Liver (tissue), 8 donors: ENCODE measurements at regions not wholly inside any gene's neighbourhood (a gene's known extent, or its start where the extent isn't known, plus 50 kb on each side); places are given as distances from the start of the nearest gene placed in this dataset.

ENCODE experiments used
- DNase-seq: peaks from one replicate; pipeline ENCODE4 v3.0.0-alpha.2; 2017; ENCODE audit warnings: low spot score
- H3K27ac ChIP-seq, 2 donors: one replicate each; pipeline ENCODE4 v1.7.0; 2013; ENCODE audit warnings: inconsistent platforms in 2 of 2, low read length in 2 of 2, control low read depth in 1 of 2, low read depth in 1 of 2, mild to moderate bottlenecking in 1 of 2
- H3K27me3 ChIP-seq, 4 donors: one replicate each; pipeline versions ENCODE4 v1.6.1 to v1.7.0; 2013; ENCODE audit warnings: low read length in 3 of 4, inconsistent platforms in 1 of 4, mild to moderate bottlenecking in 1 of 4, moderate library complexity in 1 of 4; ENCODE audit not compliant: control insufficient read depth in 4 of 4, insufficient read depth in 4 of 4
- H3K36me3 ChIP-seq, 4 donors: one replicate each; pipeline versions ENCODE4 v1.6.1 to v1.7.0; 2013; ENCODE audit warnings: low read length in 3 of 4, mild to moderate bottlenecking in 3 of 4, low read depth in 1 of 4, moderate library complexity in 1 of 4; ENCODE audit not compliant: control insufficient read depth in 4 of 4, insufficient read depth in 3 of 4
- H3K4me1 ChIP-seq, 4 donors: one replicate each; pipeline versions ENCODE4 v1.6.1 to v1.7.0; 2013; ENCODE audit warnings: low read length in 3 of 4, mild to moderate bottlenecking in 3 of 4, moderate library complexity in 1 of 4; ENCODE audit not compliant: control insufficient read depth in 4 of 4, insufficient read depth in 4 of 4
- H3K4me3 ChIP-seq, 3 donors: one replicate each; pipeline versions ENCODE4 v1.6.1 to v1.7.0; 2013; ENCODE audit warnings: low read length in 3 of 3, control low read depth in 1 of 3, low read depth in 1 of 3, mild to moderate bottlenecking in 1 of 3
- H3K9ac ChIP-seq, 2 donors: one replicate each; pipeline ENCODE4 v1.7.0; 2013; ENCODE audit warnings: low read length in 2 of 2, mild to moderate bottlenecking in 2 of 2, moderate library complexity in 2 of 2, control low read depth in 1 of 2, low read depth in 1 of 2
- H3K9me3 ChIP-seq, 4 donors: one replicate each; pipeline versions ENCODE4 v1.6.1 to v1.7.0; 2013; ENCODE audit warnings: low read length in 3 of 4; ENCODE audit not compliant: control insufficient read depth in 4 of 4
- EGR1 ChIP-seq, 2 donors: IDR thresholded peaks; 2 replicates each; pipeline ENCODE4 v1.6.1; 2016 to 2018; ENCODE audit warnings: antibody characterized with exemption in 2 of 2, low read depth in 2 of 2
- FOXA1 ChIP-seq: IDR thresholded peaks from 2 replicates; pipeline ENCODE4 v1.6.1; 2016; ENCODE audit warnings: antibody characterized with exemption
- FOXA2 ChIP-seq: IDR thresholded peaks from 2 replicates; pipeline ENCODE4 v1.6.1; 2016; ENCODE audit warnings: antibody characterized with exemption
- HNF4A ChIP-seq, 2 donors: conservative IDR thresholded peaks; 2 replicates each; pipeline ENCODE4 v1.6.1; 2016; ENCODE audit warnings: antibody characterized with exemption in 2 of 2, mild to moderate bottlenecking in 2 of 2
- HNF4G ChIP-seq: IDR thresholded peaks from 2 replicates; pipeline ENCODE4 v1.6.1; 2016; ENCODE audit warnings: antibody characterized with exemption
- RAD21 ChIP-seq, 2 donors: IDR thresholded peaks; 2 replicates each; pipeline ENCODE4 v1.6.1; 2016; ENCODE audit warnings: antibody characterized with exemption in 2 of 2, mild to moderate bottlenecking in 2 of 2
- TAF1 ChIP-seq: conservative IDR thresholded peaks from 2 replicates; pipeline ENCODE4 v1.6.1; 2016; ENCODE audit warnings: antibody characterized with exemption, mild to moderate bottlenecking
- YY1 ChIP-seq: IDR thresholded peaks from 2 replicates; pipeline ENCODE4 v1.6.1; 2016; ENCODE audit warnings: antibody characterized with exemption, mild to moderate bottlenecking
- WGBS: extraction: QIAGEN DNeasy Blood & Tissue Kit; methylation state at CpG from one replicate; pipeline ENCODE4 v1.1.7; 2013; 5-methylcytosine and 5-hydroxymethylcytosine counted together
- TF ChIP-seq, protein P1 (sequence below): IDR thresholded peaks from 2 replicates; pipeline ENCODE4 v1.6.1; 2016; ENCODE audit warnings: antibody characterized with exemption
- TF ChIP-seq, protein P2 (sequence below): fragments of 150-350 bp; IDR thresholded peaks from 2 replicates; pipeline ENCODE4 v1.5.1; 2017; ENCODE audit warnings: improper control_type of control experiment, low read depth, low read length; ENCODE audit not compliant: missing input control
- TF ChIP-seq, protein P3 (sequence below): IDR thresholded peaks from 2 replicates; pipeline ENCODE4 v1.6.1; 2016; ENCODE audit warnings: antibody characterized with exemption, mild to moderate bottlenecking
- TF ChIP-seq, protein P4 (sequence below): IDR thresholded peaks from 2 replicates; pipeline ENCODE4 v1.6.1; 2016; ENCODE audit warnings: antibody characterized with exemption
- TF ChIP-seq, protein P5 (sequence below): IDR thresholded peaks from 2 replicates; pipeline ENCODE4 v1.6.1; 2016; ENCODE audit warnings: antibody characterized with exemption
- donor health status: healthy.
- donor health status: healthy.
- donor health status: healthy.
- donor health status: healthy.
- donor health status: healthy.

DNA sequence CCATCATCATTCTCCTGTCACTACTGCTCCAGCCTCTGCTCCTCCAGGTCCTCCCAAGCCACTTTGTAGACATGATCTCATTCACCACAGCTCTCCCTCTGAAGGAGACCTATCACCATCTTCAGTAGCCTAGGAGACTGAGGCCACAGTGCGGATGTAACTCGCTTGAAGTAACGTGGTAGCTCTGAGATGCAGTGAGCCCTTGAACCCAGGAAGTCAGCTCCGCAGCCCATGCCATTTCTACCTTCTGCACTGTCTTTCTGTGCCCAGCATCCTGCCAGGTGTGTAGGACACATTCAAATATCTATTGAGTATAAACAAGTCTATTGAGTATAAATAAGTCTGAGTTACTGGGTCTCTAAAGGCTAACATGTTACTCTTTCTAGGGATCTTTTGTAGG is 164.4 kb downstream of the CDH26 start:
- no peak overlapping the region for H3K9ac ChIP-seq
- 93% methylated on average over 4 of the region's 4 CpGs for WGBS
- no peaks in the 10 kb centered on the region for H3K36me3 ChIP-seq
- no peaks in the 10 kb centered on the region for H3K9me3 ChIP-seq
- TF ChIP-seq YY1 = no peak
- no peak overlapping the region for H3K27ac ChIP-seq
- H3K27me3 ChIP-seq = no peaks in the 10 kb centered on the region
- H3K4me3 ChIP-seq = no peak overlapping the region
- peaks cover 0 to 10% (median 5%) of the 10 kb centered on the region in 4 donors for H3K4me1 ChIP-seq
- no peak for DNase-seq

DNA sequence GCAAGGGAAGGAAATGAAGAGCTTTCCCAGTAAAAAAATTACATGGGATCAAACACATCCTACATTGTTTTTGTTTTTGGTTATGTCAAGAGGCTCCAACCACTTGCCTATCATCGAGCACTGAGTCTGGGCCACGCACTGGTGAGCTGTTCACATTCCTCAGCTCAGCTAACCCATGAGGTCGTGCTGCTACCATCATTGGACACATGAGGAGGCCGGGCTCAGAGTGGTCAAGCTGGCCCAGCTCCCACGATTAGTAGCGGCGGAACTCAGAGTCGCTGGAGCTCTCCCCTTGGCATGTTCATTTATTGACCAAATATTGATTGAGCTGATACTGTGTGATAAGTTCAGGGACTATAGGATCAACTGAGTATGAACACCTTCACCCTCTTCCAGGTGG is 164.9 kb downstream of the CDH26 start:
- no peak for DNase-seq
- TF ChIP-seq YY1 = no peak
- TF ChIP-seq, protein P1, sequence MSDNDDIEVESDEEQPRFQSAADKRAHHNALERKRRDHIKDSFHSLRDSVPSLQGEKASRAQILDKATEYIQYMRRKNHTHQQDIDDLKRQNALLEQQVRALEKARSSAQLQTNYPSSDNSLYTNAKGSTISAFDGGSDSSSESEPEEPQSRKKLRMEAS = no peak
- no peak for TF ChIP-seq HNF4G
- TF ChIP-seq, protein P2, sequence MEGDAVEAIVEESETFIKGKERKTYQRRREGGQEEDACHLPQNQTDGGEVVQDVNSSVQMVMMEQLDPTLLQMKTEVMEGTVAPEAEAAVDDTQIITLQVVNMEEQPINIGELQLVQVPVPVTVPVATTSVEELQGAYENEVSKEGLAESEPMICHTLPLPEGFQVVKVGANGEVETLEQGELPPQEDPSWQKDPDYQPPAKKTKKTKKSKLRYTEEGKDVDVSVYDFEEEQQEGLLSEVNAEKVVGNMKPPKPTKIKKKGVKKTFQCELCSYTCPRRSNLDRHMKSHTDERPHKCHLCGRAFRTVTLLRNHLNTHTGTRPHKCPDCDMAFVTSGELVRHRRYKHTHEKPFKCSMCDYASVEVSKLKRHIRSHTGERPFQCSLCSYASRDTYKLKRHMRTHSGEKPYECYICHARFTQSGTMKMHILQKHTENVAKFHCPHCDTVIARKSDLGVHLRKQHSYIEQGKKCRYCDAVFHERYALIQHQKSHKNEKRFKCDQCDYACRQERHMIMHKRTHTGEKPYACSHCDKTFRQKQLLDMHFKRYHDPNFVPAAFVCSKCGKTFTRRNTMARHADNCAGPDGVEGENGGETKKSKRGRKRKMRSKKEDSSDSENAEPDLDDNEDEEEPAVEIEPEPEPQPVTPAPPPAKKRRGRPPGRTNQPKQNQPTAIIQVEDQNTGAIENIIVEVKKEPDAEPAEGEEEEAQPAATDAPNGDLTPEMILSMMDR = no peak
- no peak for TF ChIP-seq RAD21 (IDR thresholded peaks at IDR 0.05)
- TF ChIP-seq FOXA1 = no peak
- TF ChIP-seq, protein P3, sequence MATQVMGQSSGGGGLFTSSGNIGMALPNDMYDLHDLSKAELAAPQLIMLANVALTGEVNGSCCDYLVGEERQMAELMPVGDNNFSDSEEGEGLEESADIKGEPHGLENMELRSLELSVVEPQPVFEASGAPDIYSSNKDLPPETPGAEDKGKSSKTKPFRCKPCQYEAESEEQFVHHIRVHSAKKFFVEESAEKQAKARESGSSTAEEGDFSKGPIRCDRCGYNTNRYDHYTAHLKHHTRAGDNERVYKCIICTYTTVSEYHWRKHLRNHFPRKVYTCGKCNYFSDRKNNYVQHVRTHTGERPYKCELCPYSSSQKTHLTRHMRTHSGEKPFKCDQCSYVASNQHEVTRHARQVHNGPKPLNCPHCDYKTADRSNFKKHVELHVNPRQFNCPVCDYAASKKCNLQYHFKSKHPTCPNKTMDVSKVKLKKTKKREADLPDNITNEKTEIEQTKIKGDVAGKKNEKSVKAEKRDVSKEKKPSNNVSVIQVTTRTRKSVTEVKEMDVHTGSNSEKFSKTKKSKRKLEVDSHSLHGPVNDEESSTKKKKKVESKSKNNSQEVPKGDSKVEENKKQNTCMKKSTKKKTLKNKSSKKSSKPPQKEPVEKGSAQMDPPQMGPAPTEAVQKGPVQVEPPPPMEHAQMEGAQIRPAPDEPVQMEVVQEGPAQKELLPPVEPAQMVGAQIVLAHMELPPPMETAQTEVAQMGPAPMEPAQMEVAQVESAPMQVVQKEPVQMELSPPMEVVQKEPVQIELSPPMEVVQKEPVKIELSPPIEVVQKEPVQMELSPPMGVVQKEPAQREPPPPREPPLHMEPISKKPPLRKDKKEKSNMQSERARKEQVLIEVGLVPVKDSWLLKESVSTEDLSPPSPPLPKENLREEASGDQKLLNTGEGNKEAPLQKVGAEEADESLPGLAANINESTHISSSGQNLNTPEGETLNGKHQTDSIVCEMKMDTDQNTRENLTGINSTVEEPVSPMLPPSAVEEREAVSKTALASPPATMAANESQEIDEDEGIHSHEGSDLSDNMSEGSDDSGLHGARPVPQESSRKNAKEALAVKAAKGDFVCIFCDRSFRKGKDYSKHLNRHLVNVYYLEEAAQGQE = no peak
- TF ChIP-seq, protein P4, sequence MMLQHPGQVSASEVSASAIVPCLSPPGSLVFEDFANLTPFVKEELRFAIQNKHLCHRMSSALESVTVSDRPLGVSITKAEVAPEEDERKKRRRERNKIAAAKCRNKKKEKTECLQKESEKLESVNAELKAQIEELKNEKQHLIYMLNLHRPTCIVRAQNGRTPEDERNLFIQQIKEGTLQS = no peak
- no peak for TF ChIP-seq TAF1
- TF ChIP-seq EGR1 (IDR thresholded peaks at IDR 0.05; ENCODE audit: low read depth in 2 of 2) = no peak
- TF ChIP-seq HNF4A (conservative IDR thresholded peaks at IDR 0.05) = no peak
- TF ChIP-seq, protein P5, sequence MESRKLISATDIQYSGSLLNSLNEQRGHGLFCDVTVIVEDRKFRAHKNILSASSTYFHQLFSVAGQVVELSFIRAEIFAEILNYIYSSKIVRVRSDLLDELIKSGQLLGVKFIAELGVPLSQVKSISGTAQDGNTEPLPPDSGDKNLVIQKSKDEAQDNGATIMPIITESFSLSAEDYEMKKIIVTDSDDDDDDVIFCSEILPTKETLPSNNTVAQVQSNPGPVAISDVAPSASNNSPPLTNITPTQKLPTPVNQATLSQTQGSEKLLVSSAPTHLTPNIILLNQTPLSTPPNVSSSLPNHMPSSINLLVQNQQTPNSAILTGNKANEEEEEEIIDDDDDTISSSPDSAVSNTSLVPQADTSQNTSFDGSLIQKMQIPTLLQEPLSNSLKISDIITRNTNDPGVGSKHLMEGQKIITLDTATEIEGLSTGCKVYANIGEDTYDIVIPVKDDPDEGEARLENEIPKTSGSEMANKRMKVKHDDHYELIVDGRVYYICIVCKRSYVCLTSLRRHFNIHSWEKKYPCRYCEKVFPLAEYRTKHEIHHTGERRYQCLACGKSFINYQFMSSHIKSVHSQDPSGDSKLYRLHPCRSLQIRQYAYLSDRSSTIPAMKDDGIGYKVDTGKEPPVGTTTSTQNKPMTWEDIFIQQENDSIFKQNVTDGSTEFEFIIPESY = no peak
- TF ChIP-seq FOXA2 = no peak
- H3K4me1 ChIP-seq = peaks cover 0 to 10% (median 5%) of the 10 kb centered on the region in 4 donors
- no peak overlapping the region for H3K27ac ChIP-seq
- no peak overlapping the region for H3K9ac ChIP-seq
- H3K9me3 ChIP-seq = no peaks in the 10 kb centered on the region
- no peak overlapping the region for H3K4me3 ChIP-seq
- 88% methylated on average over 8 of the region's 8 CpGs for WGBS
- no peaks in the 10 kb centered on the region for H3K36me3 ChIP-seq
- no peaks in the 10 kb centered on the region for H3K27me3 ChIP-seq
